CD4-positive, alpha-beta T cell treated with Interleukin-4 for 1 hour (primary cell): ENCODE measurements at regions not wholly inside any gene's neighbourhood (a gene's known extent, or its start where the extent isn't known, plus 50 kb on each side); places are given as distances from the start of the nearest gene placed in this dataset.

Experiments
- DNase-seq, 2 donors: peaks; one replicate each; pipeline ENCODE4 v3.0.0-alpha.2; 2020 to 2022

- no peak for DNase-seq
These were observed 692.2 kb upstream of the KLHL29 start for GRCh38 chr2:22692746-22693145.

- no peak for DNase-seq
These were observed 690.7 kb upstream of the KLHL29 start for GRCh38 chr2:22694300-22694699.

- DNase-seq: no peak
These were observed 690.1 kb upstream of the KLHL29 start for GRCh38 chr2:22694856-22695255.

GRCh38 chr2:22697054-22697788 lies 687.8 kb upstream of the KLHL29 start:
- DNase-seq: no peak

- DNase-seq: no peak
These were observed 683.3 kb upstream of the KLHL29 start for GRCh38 chr2:22701561-22702160.

GRCh38 chr2:22703286-22703920 lies 681.6 kb upstream of the KLHL29 start:
- no peak for DNase-seq

- DNase-seq: no peak
These were observed 665.6 kb upstream of the KLHL29 start for GRCh38 chr2:22719396-22719795.

- DNase-seq: no peak
These were observed 655.5 kb upstream of the KLHL29 start for GRCh38 chr2:22729466-22729865.

- no peak for DNase-seq
These were observed 650.5 kb upstream of the KLHL29 start for GRCh38 chr2:22734373-22735045.

- no peak for DNase-seq
These were observed 647.8 kb upstream of the KLHL29 start for GRCh38 chr2:22737144-22737543.

GRCh38 chr2:22741216-22741615 lies 643.8 kb upstream of the KLHL29 start:
- no peak for DNase-seq

GRCh38 chr2:22748909-22749308 lies 636.1 kb upstream of the KLHL29 start:
- DNase-seq: no peak

- no peak for DNase-seq
These were observed 631.5 kb upstream of the KLHL29 start for GRCh38 chr2:22753476-22753875.

GRCh38 chr2:22756276-22757043 lies 628.5 kb upstream of the KLHL29 start:
- no peak for DNase-seq

GRCh38 chr2:22769497-22769896 lies 615.5 kb upstream of the KLHL29 start:
- DNase-seq: no peak

GRCh38 chr2:22784566-22784965 lies 600.4 kb upstream of the KLHL29 start:
- DNase-seq: no peak

GRCh38 chr2:22786817-22787216 lies 598.2 kb upstream of the KLHL29 start:
- no peak for DNase-seq

GRCh38 chr2:22787745-22788144 lies 597.2 kb upstream of the KLHL29 start:
- DNase-seq: no peak

GRCh38 chr2:22788749-22789327 lies 596.1 kb upstream of the KLHL29 start:
- no peak for DNase-seq

- DNase-seq: no peak
These were observed 589.6 kb upstream of the KLHL29 start for GRCh38 chr2:22795287-22795866.

- no peak for DNase-seq
These were observed 586.6 kb upstream of the KLHL29 start for GRCh38 chr2:22798386-22798785.

GRCh38 chr2:22800412-22800811 lies 584.6 kb upstream of the KLHL29 start:
- DNase-seq: no peak
